ENCODE measurements at regions not wholly inside any gene's neighbourhood (a gene's known extent, or its start where the extent isn't known, plus 50 kb on each side); places are given as distances from the start of the nearest gene placed in this dataset.

DNA sequence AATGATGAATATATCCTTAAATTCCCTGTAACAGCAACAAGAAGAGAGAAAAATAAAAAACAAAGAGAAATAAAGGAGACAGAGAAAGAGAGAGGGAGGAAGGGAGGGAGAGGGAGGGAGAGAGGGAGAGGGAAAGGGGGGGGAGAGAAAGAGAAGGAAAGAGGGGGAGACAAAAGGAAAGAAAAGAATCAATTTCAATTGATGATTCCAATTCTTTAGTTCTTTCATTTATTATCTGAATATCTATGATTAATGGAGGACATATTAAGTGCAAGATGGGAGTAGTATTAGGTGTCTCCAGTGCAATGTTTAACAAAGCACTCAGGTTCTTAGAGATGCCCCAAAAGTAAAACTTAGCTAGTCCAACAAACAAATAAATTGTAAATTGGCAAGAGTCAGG is 97.2 kb upstream of the DPP10 start:
- TF ChIP-seq TP53 (CRISPR knock-in tag; IDR thresholded peaks at IDR 0.05) (no peak), ZC3H11A (IDR thresholded peaks at IDR 0.05) (no peak), NFE2L2 (conservative IDR thresholded peaks at IDR 0.05; ENCODE audit: low read length) (no peak), HOXA7 (CRISPR knock-in tag; IDR thresholded peaks at IDR 0.05) (no peak), RCOR1 (IDR thresholded peaks at IDR 0.05; ENCODE audit: low read depth, low read length) (no peak), HOXB13 (CRISPR knock-in tag; IDR thresholded peaks at IDR 0.05; ENCODE audit: low read depth) (no peak)
- TF ChIP-seq, protein P1, sequence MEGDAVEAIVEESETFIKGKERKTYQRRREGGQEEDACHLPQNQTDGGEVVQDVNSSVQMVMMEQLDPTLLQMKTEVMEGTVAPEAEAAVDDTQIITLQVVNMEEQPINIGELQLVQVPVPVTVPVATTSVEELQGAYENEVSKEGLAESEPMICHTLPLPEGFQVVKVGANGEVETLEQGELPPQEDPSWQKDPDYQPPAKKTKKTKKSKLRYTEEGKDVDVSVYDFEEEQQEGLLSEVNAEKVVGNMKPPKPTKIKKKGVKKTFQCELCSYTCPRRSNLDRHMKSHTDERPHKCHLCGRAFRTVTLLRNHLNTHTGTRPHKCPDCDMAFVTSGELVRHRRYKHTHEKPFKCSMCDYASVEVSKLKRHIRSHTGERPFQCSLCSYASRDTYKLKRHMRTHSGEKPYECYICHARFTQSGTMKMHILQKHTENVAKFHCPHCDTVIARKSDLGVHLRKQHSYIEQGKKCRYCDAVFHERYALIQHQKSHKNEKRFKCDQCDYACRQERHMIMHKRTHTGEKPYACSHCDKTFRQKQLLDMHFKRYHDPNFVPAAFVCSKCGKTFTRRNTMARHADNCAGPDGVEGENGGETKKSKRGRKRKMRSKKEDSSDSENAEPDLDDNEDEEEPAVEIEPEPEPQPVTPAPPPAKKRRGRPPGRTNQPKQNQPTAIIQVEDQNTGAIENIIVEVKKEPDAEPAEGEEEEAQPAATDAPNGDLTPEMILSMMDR (IDR thresholded peaks at IDR 0.05): no peak
- TF ChIP-seq, protein P2, sequence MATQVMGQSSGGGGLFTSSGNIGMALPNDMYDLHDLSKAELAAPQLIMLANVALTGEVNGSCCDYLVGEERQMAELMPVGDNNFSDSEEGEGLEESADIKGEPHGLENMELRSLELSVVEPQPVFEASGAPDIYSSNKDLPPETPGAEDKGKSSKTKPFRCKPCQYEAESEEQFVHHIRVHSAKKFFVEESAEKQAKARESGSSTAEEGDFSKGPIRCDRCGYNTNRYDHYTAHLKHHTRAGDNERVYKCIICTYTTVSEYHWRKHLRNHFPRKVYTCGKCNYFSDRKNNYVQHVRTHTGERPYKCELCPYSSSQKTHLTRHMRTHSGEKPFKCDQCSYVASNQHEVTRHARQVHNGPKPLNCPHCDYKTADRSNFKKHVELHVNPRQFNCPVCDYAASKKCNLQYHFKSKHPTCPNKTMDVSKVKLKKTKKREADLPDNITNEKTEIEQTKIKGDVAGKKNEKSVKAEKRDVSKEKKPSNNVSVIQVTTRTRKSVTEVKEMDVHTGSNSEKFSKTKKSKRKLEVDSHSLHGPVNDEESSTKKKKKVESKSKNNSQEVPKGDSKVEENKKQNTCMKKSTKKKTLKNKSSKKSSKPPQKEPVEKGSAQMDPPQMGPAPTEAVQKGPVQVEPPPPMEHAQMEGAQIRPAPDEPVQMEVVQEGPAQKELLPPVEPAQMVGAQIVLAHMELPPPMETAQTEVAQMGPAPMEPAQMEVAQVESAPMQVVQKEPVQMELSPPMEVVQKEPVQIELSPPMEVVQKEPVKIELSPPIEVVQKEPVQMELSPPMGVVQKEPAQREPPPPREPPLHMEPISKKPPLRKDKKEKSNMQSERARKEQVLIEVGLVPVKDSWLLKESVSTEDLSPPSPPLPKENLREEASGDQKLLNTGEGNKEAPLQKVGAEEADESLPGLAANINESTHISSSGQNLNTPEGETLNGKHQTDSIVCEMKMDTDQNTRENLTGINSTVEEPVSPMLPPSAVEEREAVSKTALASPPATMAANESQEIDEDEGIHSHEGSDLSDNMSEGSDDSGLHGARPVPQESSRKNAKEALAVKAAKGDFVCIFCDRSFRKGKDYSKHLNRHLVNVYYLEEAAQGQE (IDR thresholded peaks at IDR 0.05): no peak
- ChIA-PET CTCF (no interaction called here), POLR2A (no interaction called here)
- ATAC-seq (no peak), DNase-seq (ENCODE audit: low read depth in 1 of 2, low spot score in 1 of 2) (no peak), FAIRE-seq (no peak)
- Histone ChIP-seq H3K4me3 (no peak overlapping the region), H3K4me1 (no peaks in the 10 kb centered on the region), H3K27ac (no peak overlapping the region), H3K4me2 (no peak overlapping the region), H3K9me3 (no peaks in the 10 kb centered on the region)

- POLR2A ChIA-PET: no interaction called here
- H3K4me2 ChIP-seq: no peak overlapping the region
- DNase-seq (ENCODE audit: low read depth in 1 of 2, low spot score in 1 of 2) (no peak), ATAC-seq (no peak), FAIRE-seq (no peak)
- WGBS (ENCODE audit: missing lambda C conversion rate): 16% methylated on average over 7 of the region's 7 CpGs
- no peak overlapping the region for H3K27ac ChIP-seq
- H3K4me1 ChIP-seq: no peaks in the 10 kb centered on the region
- no peak for TF ChIP-seq KDM5A (IDR thresholded peaks at IDR 0.05)
- no peak for TF ChIP-seq HEYL (CRISPR knock-in tag; IDR thresholded peaks at IDR 0.05)
- TF ChIP-seq BHLHE40 (IDR thresholded peaks at IDR 0.05; ENCODE audit: low read depth, low read length): no peak
- no peaks in the 10 kb centered on the region for H3K9me3 ChIP-seq
- CTCF ChIA-PET: no interaction called here
- no peak overlapping the region for H3K4me3 ChIP-seq
Observed at GRCh38 chr2:114346658-114347057, 95.8 kb upstream of the DPP10 start.

- POLR2A ChIA-PET: no interaction called here
- H3K27ac ChIP-seq: no peak overlapping the region
- no peak for FAIRE-seq
- ATAC-seq: no peak
- no peaks in the 10 kb centered on the region for H3K9me3 ChIP-seq
- 0% methylated on average over 3 of the region's 3 CpGs for whole genome bisulfite sequencing (ENCODE audit: missing lambda C conversion rate)
- no peak for DNase-seq (ENCODE audit: low read depth in 1 of 2, low spot score in 1 of 2)
- TF ChIP-seq CHD4 (IDR thresholded peaks at IDR 0.05; ENCODE audit: borderline replicate concordance) (no peak), EHMT2 (IDR thresholded peaks at IDR 0.05; ENCODE audit: low read depth) (no peak), HOXB5 (CRISPR knock-in tag; IDR thresholded peaks at IDR 0.05) (no peak), USF2 (IDR thresholded peaks at IDR 0.05) (no peak), ELK1 (IDR thresholded peaks at IDR 0.05; ENCODE audit: low read depth, low read length) (no peak)
- CTCF ChIA-PET: no interaction called here
- no peak overlapping the region for H3K4me2 ChIP-seq
- no peaks in the 10 kb centered on the region for H3K4me1 ChIP-seq
- no peak overlapping the region for H3K4me3 ChIP-seq
Observed at GRCh38 chr2:114350186-114350725, 92.2 kb upstream of the DPP10 start.

Measured in A549 (cell line).